HG03354 (cell line): ENCODE measurements at regions not wholly inside any gene's neighbourhood (a gene's known extent, or its start where the extent isn't known, plus 50 kb on each side); places are given as distances from the start of the nearest gene placed in this dataset.

Source experiments
- ATAC-seq: cut with Tn5 transposase; IDR thresholded peaks from one replicate; pipeline ENCODE4 v1.9.1; 2021; ENCODE audit warnings: mild to moderate bottlenecking; ENCODE audit not compliant: unreplicated experiment, poor library complexity, severe bottlenecking

- no peak for ATAC-seq
Observed at GRCh38 chr10:70939441-70940003, 51.2 kb upstream of the PCBD1 start.

DNA sequence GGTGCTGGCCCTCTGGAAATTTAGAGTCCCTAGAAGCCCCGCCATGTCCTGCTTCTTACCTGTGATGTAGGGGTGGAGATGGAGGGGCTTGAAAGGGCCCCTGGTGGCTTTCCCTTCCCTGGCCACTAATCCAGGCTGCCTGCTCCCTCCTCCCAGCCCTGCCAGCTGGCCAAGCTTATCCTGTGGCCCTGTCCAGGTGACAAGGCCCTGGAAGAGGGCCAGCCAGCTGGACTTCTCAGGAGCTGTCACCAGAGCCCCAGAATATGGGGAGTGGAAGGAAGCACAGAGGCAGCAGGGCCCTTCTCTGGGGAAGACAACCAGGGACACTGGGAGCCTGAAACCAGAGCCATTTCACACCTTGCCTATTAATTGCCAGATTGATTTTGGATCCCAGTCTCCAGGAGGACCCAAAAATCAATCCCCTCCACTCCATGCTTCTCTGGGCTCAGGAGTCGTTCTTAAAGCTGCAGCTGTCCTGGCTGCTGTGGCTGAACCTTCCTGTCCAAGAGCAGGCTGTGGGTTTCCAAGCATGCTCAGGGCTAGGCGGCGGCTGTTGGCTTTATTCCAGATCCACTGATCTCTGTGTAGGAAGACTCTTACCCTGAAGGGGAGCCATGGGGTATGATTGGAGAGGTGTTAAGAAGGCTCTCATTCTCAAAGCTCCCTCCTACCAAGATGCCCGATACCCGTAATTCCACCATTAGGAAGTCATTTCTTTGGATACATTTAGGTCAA lies 52.6 kb upstream of the PCBD1 start:
- no peak for ATAC-seq

DNA sequence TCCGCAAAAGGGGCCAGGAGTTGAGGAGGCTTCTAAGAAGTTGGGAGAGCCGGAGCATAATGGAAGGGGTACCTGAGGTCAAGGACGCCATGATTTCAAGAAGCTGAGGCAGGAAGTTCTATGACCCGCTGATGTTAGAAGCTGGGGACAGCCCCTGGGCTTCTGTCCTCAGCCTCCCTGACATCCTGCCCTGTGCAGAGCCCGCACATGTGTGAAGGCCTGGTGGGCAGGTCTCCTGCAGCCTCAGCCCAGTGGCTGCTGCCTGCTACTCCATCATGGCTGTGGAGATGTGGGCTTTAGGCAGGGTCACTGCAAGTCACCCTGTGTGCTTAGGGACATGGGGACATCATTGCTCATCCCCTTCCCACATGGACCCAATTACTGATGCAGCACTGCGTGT lies 53.8 kb upstream of the PCBD1 start:
- no peak for ATAC-seq

DNA sequence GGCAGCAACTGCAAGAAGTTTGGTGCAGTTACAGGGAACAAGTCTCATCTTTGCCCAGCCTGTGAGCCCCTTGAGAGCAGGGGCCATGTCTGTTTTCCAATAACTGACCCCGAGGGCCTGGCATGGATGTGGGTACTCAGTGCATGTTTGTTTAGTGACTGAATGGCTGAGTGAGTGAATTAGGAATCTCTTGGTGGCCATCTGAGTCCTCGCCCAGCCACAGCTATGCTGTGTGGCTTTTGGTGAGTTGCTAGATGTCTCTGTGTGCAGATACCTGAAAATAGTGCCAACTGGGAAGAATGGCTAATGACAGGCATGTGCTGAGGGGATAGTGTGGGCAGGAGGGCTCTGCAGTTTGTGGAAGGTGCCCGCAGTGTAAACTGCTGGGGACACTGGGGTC lies 54.4 kb upstream of the PCBD1 start:
- no peak for ATAC-seq

GRCh38 chr10:70943249-70943648 lies 54.9 kb upstream of the PCBD1 start:
- ATAC-seq, result no peak

GRCh38 chr10:70943841-70944466 lies 55.6 kb upstream of the PCBD1 start:
- no peak for ATAC-seq

DNA sequence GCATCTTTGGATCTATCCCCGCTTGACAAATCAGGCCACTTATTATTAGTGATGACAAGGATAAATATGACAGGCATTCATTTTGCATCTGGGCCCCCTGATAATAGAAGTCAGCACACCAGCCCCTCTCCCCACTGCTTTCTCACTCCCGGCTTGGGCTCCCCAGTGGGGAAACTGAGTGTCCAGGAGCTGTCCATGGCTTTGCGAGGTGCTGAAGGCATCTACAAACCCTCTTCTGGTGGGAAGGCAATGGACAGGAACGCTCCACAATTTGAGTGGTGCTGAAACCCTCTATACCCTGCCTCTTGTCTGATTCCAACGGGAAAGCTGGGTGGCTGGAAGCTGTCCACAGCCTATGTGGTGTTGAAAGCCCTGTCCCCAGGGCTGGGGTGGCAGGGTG lies 61.7 kb upstream of the PCBD1 start:
- no peak for ATAC-seq

DNA sequence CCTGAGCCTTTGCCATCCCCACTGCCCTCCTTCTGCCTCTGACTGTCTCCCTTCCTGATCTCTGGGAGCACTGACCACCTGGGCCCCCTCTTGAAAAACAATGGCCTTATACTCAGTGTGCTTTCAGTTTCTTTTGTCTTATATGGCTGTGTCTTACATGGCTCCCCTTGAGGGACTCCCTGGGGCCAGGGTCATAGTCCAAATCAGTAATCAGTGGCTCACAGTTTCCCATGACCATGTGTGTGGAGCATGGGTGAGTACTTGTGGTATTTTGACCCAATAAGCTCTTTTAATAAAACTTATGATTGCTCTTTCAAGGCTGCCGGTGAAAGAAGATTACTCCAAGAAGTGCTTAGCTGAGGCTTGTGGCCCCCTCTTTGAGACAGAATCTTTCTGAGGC lies 62.4 kb upstream of the PCBD1 start:
- no peak for ATAC-seq

DNA sequence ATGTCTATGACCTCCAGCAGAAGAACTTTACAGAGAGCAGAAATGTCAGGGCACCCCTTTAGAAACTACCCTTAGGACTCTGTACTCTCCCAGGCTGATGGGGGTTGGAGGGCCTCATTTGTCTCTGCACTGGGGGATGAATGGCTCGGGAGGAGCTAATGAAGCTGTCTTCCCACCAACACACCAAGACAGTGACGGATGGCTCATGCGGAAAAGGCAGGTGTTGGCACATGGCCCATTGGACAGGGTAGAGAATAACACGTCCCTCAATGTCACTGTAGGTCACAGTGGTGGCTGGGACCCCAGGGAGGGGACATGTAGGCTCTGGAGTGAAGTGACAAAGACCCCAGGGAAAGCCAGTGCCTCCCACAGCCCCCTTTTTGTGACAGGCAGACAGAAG lies 64.0 kb upstream of the PCBD1 start:
- ATAC-seq, result no peak

GRCh38 chr10:70952921-70953320 lies 64.6 kb upstream of the PCBD1 start:
- no peak for ATAC-seq

DNA sequence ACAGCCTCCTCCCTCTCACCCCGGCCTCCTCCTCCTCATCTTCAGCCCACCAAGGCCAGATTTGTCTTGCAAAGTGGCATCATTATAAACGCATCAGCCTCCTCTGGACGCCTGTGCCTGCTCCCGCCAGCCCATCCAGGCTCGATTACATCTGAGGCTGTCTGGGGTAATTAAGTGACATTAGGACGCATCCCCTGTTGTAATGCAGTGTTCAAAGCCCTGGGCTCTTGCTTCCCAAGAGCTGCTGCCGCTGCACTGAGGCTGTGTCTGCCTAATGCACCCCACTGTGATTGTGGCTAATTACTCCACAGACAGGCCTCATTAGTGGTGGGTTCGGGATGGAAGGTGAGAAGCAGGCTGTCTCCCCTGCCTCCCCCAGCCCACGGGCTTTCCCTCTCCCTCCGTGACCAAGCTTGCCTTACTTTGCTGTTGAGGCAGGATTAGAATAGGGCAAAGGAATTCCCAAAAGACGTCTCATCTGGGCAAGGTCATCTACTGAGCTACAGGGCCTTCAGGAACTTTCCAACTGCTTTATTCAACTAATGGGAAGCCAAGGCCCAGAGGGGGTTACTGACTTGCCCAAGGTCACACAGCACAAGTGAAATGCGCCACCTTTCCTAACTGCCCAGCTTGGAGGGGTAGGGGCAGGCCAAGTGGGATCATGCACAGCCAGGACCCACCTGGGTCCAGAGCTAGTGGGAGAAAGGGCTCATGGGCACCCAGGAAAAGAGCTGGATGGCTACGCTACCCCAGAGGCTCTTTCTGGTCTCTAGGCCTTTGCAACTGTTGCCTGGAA lies 66.2 kb upstream of the PCBD1 start:
- ATAC-seq, result no peak

DNA sequence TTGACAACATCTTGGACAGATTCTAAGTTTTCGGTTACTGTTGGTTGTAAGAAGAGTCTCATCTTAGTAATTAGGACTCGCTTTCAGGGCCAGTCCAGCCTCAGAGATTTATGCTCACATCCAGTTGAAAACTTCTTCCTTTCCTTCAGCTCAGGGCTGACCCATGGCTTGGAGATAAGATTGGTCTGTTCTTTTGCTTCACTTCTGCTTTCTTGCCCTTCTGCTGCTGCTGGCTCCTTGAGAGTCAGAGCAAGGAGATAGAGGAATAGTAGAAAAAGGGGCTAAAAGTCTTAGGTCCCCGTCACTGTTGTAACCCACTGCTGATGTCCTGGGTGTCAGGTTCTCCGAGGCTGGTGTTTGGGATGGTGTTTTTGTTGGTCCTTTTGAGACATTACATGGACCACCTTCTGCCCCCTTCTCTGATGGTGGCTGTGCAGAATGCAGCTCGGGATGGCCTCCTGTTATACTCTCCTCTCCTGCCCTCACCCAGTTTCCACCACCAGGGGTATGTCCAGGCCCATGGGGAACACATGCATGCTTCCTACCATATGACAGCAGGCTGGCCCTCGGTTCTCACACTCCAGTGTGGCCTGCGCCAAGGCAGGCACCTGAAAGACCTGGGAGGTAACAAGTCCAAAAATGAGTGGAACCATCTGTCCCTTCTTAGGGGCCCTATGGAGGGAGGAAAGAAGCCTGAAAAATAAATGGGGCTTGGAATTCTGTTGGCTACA lies 67.8 kb upstream of the PCBD1 start:
- ATAC-seq, result no peak

- no peak for ATAC-seq
Observed at GRCh38 chr10:70958396-70958795, 70.0 kb upstream of the PCBD1 start.

DNA sequence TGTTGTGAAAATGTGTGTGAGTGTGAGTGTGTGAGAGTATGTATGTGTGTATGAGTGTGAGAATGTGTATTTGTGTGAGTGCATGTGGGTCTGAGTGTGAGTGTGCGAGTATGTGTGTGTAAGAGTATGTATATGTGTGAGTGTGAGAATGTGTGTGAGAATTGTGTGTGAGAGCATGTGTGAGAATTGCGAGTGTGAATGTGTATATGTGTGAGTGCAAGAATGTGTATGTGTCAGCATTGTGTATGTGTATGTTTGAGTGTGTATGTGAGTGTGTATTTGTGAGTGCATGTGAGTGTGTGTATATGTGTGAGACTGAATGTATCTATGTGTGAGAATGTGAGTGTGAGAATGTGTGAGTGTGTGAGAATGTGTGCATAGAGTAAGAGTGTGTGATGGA lies 72.0 kb upstream of the PCBD1 start:
- ATAC-seq, result no peak

DNA sequence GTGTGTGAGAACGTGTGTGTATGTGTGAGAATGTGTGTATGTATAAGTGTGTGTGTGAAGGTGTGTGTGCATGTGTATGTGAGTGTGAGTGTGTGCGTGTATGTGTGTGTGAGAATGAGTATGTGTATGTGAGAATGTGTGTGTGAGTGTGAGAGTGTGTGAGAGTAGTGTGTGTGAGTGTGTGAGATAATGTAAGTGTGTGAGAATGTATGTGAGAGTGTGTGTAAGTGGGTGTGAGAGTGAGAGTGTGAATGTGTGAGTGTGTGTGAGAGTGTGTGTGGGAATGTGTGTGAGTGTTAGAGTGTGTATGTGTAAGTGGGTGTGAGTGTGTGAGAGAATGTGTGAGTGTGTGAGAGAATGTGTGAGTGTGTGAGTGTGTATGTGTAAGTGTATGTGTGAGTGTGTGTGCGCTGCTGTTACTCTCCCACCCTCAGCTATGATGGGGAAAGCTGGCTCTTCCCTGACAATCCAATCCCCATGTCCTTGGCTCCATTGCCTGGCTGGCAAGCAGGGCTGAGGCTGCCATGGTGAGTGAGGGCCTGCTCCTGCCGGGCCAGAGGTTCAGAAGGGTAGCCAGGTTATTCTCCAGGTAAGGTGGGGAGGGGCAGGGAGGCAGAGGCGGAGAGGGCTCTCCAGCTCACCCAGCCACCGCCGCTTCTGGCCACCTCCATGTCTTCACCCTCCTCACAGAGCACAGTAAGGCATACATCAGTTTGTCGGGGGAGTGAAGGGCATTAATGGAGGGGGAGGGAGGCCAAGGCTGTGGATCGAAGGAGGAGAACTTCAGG lies 72.6 kb upstream of the PCBD1 start:
- no peak for ATAC-seq

GRCh38 chr10:70962686-70963085 lies 74.3 kb upstream of the PCBD1 start:
- ATAC-seq, result no peak

DNA sequence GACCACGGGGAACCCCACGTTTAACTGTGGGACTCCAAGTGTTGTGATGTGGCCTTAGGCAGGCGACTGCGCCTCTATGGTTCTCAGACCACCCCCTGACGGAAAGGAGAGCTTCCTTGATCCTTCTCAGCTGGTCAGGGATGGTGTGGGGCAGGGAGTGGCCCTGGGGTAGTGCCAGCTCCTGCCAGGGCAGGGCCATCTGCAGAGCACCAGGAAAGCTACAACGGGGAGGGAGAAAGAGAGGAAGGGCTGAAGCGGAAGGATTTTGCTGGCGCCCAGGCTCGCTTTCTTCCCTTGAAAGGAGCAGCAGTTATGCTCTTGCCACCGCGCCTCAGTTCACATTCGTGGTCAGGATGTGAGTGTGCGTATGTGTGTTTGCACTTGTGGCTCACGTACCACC lies 74.9 kb upstream of the PCBD1 start:
- ATAC-seq, result no peak

DNA sequence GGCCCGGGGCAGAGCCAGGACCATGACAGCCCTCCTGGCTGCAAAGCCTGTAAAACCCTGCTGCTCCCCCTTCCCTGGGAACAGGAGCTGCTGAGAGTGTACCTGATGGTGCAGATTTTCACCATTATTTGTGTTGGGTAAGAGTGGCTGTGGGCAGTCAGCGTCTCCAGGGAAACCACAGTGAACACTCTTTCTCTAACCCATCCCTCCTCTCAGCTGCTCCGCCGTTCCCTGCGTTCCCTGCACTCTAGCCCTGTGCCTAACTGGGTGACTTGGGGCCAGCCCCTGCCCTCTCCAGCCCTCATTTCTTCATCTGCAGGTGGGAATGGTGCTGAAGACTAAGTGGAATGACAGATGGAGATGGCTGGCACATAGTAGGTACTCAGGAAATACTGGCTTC lies 75.9 kb upstream of the PCBD1 start:
- ATAC-seq, result no peak

DNA sequence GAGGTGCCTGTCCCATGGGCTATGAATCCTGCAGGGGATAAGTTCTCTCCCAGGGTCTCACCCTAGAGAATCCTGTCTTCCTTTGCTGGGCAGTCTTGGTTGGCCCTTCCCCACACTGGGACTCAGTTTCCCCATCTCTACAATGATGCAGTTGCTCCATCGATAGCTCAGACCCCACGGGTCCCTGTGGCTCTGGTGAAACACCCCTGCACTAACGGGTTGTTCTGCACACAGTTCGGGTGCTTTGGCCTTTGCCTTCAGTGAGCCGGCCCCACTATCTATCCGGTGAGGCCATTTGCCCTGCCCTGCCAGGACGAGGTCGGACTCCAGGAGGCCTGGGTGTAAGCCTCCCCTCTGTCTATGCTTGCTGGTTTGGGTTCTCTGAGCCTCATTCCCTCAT lies 76.5 kb upstream of the PCBD1 start:
- ATAC-seq, result no peak
